ENCODE measurements at regions not wholly inside any gene's neighbourhood (a gene's known extent, or its start where the extent isn't known, plus 50 kb on each side); places are given as distances from the start of the nearest gene placed in this dataset.

DNA sequence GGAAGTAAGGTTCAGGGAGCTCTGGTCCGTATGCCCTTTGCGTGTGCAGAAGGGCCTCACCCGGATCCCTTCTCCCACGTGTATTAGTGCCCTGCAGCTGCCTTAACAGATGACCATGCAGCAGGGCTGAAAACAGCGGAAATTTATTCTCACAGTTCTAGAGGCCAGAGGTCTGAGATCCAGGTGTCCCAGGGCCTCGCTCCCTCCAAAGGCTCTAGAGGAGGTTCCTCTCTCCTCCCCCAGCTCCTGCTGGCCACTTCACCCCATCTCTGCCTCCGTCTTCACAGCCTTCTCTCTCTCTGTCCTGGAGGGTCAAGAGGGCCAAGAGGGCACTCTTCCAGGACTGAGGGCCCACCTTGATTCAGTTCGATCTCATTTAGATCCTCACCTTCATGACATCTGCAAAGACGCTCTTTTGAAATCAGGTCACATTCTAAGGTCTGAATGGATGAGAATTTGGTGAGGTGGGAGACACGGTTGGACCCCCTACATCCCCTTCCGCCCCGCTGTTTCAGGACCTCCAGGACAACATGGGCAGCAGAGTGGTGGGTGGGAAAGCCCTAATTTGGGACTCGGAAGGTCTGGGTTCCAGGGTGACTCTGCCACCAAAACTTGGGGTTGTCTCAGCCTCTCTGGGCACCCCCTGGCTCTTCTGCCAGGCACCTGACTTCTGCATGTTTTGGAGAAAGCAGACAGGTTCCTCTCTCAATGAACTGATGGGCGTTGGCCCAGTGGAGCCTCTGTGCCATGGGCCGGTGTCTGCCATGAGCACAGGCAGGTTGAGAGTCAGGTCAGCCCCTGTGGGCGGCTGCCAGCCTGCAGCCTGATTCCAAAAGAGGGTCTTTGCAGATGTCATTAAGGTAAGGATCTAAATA lies 361.2 kb downstream of the SEC14L1 start:
- H3K27ac ChIP-seq, result no peak overlapping the region
- H3K4me3 ChIP-seq (ENCODE audit: low read depth in 1 of 2, low read length in 1 of 2), result no peak overlapping the region
- peaks cover 42% of the 10 kb centered on the region for H3K36me3 ChIP-seq
- no peaks in the 10 kb centered on the region for H3K4me1 ChIP-seq (ENCODE audit: control insufficient read depth in 1 of 2, insufficient read depth in 1 of 2, low read depth in 1 of 2, low read length in 1 of 2)
- peaks cover 3% of the 10 kb centered on the region for H3K27me3 ChIP-seq
- H3K9me3 ChIP-seq, result no peaks in the 10 kb centered on the region
- TF ChIP-seq, protein P1, sequence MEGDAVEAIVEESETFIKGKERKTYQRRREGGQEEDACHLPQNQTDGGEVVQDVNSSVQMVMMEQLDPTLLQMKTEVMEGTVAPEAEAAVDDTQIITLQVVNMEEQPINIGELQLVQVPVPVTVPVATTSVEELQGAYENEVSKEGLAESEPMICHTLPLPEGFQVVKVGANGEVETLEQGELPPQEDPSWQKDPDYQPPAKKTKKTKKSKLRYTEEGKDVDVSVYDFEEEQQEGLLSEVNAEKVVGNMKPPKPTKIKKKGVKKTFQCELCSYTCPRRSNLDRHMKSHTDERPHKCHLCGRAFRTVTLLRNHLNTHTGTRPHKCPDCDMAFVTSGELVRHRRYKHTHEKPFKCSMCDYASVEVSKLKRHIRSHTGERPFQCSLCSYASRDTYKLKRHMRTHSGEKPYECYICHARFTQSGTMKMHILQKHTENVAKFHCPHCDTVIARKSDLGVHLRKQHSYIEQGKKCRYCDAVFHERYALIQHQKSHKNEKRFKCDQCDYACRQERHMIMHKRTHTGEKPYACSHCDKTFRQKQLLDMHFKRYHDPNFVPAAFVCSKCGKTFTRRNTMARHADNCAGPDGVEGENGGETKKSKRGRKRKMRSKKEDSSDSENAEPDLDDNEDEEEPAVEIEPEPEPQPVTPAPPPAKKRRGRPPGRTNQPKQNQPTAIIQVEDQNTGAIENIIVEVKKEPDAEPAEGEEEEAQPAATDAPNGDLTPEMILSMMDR (IDR thresholded peaks at IDR 0.05), result no peak

DNA sequence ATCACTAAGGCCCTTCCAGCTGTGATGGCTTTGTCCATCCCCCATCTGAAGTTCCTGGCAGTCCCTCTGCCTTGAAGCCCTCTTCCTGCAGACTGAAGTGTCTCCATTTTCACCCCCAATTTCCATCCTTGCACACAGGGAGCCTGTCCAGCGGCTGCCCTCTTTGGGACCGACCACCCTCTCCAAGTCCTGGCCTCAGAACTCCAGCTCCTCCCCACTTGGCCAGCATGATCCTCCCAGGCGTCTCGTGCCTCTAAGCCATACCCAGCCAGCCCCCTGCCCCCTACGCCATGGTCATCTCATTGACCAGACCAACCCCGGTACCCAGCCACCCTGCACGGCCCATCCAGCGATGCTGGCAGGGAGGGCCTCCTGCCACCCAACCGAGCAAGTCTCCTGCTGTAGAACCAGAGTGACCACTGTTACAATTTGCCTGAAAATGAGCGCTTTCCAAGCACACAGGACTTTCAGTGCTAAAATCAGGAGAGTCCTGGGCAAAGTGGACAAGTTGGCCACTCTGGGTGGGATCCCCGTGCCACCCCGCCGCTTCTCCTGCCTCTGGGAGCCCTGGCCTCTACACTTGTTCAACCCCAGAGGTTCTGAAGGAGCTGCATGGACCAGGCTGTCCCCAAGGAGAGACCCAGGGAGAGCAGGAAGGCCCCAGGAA lies 362.0 kb downstream of the SEC14L1 start:
- Histone ChIP-seq H3K36me3 (peaks cover 35% of the 10 kb centered on the region), H3K9me3 (no peaks in the 10 kb centered on the region), H3K27me3 (peaks cover 11% of the 10 kb centered on the region), H3K27ac (no peak overlapping the region), H3K4me1 (ENCODE audit: control insufficient read depth in 1 of 2, insufficient read depth in 1 of 2, low read depth in 1 of 2, low read length in 1 of 2) (no peaks in the 10 kb centered on the region), H3K4me3 (ENCODE audit: low read depth in 1 of 2, low read length in 1 of 2) (no peak overlapping the region)
- TF ChIP-seq, protein P1 (IDR thresholded peaks at IDR 0.05), result no peak

DNA sequence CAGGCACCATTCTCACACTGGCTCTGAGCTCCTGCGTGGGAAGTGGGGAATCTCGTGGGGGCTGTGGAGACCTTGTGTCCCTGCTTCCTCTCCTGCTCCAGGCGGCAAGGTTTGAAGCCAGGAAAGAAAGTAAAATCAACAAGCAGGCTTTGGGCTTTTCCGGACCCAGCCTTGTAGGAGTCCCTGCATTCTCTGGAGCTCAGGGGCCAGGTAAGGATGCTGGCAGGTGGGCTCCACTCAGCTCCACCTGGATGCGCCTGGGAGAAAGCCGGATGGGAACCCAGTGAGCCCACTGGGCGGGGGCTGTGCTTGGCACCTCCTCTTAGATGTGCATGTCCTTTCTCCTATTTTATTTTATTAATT lies 362.5 kb downstream of the SEC14L1 start:
- Histone ChIP-seq H3K27me3 (peaks cover 14% of the 10 kb centered on the region), H3K36me3 (peaks cover 31% of the 10 kb centered on the region), H3K4me3 (ENCODE audit: low read depth in 1 of 2, low read length in 1 of 2) (no peak overlapping the region), H3K9me3 (no peaks in the 10 kb centered on the region), H3K4me1 (ENCODE audit: control insufficient read depth in 1 of 2, insufficient read depth in 1 of 2, low read depth in 1 of 2, low read length in 1 of 2) (no peaks in the 10 kb centered on the region), H3K27ac (no peak overlapping the region)
- TF ChIP-seq, protein P1 (IDR thresholded peaks at IDR 0.05), result no peak

DNA sequence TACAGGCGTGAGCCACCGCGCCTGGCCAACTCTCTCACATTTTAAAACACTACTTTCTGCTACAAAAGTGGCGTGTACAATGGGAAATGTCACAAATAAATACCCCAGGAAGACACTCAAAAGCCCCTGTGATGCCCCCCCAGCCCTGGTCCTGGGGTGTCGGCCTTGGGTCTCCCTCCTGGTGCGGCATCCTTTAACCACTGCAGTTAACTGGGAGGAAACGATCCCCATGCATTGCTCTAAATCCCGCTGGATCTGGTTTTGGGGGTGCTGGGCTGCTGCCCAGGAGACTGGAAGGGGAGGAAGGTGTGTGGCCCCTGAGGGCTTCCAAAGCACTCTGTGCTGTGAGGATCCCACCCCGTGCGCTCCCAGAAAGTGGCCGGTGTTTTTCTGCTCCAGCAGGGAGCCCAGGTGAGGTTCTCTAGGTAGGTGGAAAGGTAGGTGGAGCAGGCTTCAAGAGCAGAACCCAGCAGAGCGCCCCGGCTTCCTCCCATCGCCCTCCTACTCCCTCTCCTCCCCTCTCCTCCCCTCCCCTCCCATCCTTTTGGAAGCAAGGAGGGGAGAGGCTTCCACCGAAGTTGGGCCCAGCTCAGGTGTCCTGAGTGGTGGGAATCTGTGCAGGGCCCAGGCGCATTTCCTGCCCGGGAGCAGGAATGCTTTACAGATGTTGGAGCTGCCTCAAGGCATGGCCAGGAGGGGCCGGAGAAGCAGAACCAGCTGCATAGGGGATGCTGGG lies 363.3 kb downstream of the SEC14L1 start:
- no peak overlapping the region for H3K27ac ChIP-seq
- no peaks in the 10 kb centered on the region for H3K4me1 ChIP-seq (ENCODE audit: control insufficient read depth in 1 of 2, insufficient read depth in 1 of 2, low read depth in 1 of 2, low read length in 1 of 2)
- H3K36me3 ChIP-seq, result peaks cover 22% of the 10 kb centered on the region
- H3K4me3 ChIP-seq (ENCODE audit: low read depth in 1 of 2, low read length in 1 of 2), result no peak overlapping the region
- no peaks in the 10 kb centered on the region for H3K9me3 ChIP-seq
- TF ChIP-seq, protein P1 (IDR thresholded peaks at IDR 0.05), result no peak
- peaks cover 14% of the 10 kb centered on the region for H3K27me3 ChIP-seq

DNA sequence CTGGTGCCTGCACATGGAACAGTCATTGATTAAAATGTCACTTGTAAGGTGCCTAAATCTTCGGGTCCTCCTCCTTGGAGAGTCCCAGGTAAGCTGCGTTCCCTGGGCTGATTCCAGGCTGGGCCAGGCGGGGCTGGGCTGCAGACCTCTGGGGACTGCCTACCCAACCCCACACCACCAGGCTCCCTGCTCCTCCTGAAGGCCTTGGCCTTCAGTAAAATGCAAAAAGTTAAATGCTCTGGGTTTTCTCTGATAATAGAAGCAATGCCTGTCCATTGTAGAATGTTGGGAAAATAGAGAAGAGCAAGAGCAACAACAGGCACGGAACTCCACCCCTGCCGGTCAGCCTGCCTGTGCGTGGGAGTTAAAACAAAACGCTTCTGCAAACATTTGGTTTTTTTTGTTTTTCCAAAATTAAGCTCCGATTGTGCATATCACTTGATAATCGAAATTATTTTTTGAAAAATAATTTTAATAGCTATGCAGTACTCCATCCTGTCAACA lies 363.9 kb downstream of the SEC14L1 start:
- no peak overlapping the region for H3K27ac ChIP-seq
- TF ChIP-seq, protein P1 (IDR thresholded peaks at IDR 0.05), result no peak
- no peaks in the 10 kb centered on the region for H3K4me1 ChIP-seq (ENCODE audit: control insufficient read depth in 1 of 2, insufficient read depth in 1 of 2, low read depth in 1 of 2, low read length in 1 of 2)
- no peak overlapping the region for H3K4me3 ChIP-seq (ENCODE audit: low read depth in 1 of 2, low read length in 1 of 2)
- H3K36me3 ChIP-seq, result peaks cover 16% of the 10 kb centered on the region
- H3K27me3 ChIP-seq, result peaks cover 14% of the 10 kb centered on the region
- no peaks in the 10 kb centered on the region for H3K9me3 ChIP-seq

Data from neutrophil (primary cell).